Activated CD4-positive, CD25-positive, alpha-beta regulatory T cell treated with anti-CD3 and anti-CD28 coated beads, Interleukin-2, amount 50 U/mL, for 72 hours (primary cell): ENCODE measurements at regions not wholly inside any gene's neighbourhood (a gene's known extent, or its start where the extent isn't known, plus 50 kb on each side); places are given as distances from the start of the nearest gene placed in this dataset.
"Not testable (repeated sequence)": the region's sequence is repeated elsewhere in the genome, so short reads cannot be mapped to it uniquely, and the experiment has no call there.

Experiments
- DNase-seq: peaks from one replicate; pipeline ENCODE4 v3.0.0; 2021

- no peak for DNase-seq
Measured at GRCh38 chr10:65620404-65621048, 1305.3 kb upstream of the LRRTM3 start.

GRCh38 chr10:65622608-65623007 lies 1303.2 kb upstream of the LRRTM3 start:
- no peak for DNase-seq

GRCh38 chr10:65628493-65629139 lies 1297.2 kb upstream of the LRRTM3 start:
- DNase-seq: no peak

GRCh38 chr10:65660006-65660405 lies 1265.8 kb upstream of the LRRTM3 start:
- no peak for DNase-seq

GRCh38 chr10:65670087-65670486 lies 1255.7 kb upstream of the LRRTM3 start:
- DNase-seq: no peak

GRCh38 chr10:65670596-65670995 lies 1255.2 kb upstream of the LRRTM3 start:
- DNase-seq: not testable (repeated sequence)

GRCh38 chr10:65675236-65675635 lies 1250.6 kb upstream of the LRRTM3 start:
- DNase-seq: no peak

GRCh38 chr10:65684896-65685295 lies 1240.9 kb upstream of the LRRTM3 start:
- DNase-seq: no peak

- no peak for DNase-seq
Measured at GRCh38 chr10:65701168-65701776, 1224.6 kb upstream of the LRRTM3 start.

GRCh38 chr10:65708057-65708456 lies 1217.8 kb upstream of the LRRTM3 start:
- no peak for DNase-seq

GRCh38 chr10:65710306-65710705 lies 1215.5 kb upstream of the LRRTM3 start:
- DNase-seq: no peak

- DNase-seq: no peak
Measured at GRCh38 chr10:65719790-65720189, 1206.0 kb upstream of the LRRTM3 start.

GRCh38 chr10:65720901-65721300 lies 1204.9 kb upstream of the LRRTM3 start:
- DNase-seq: no peak

GRCh38 chr10:65723525-65723924 lies 1202.3 kb upstream of the LRRTM3 start:
- no peak for DNase-seq

GRCh38 chr10:65735382-65735781 lies 1190.5 kb upstream of the LRRTM3 start:
- no peak for DNase-seq

- no peak for DNase-seq
Measured at GRCh38 chr10:65742906-65743305, 1182.9 kb upstream of the LRRTM3 start.

GRCh38 chr10:65751218-65751617 lies 1174.6 kb upstream of the LRRTM3 start:
- DNase-seq: no peak

- no peak for DNase-seq
Measured at GRCh38 chr10:65751896-65752295, 1173.9 kb upstream of the LRRTM3 start.

GRCh38 chr10:65753532-65753931 lies 1172.3 kb upstream of the LRRTM3 start:
- DNase-seq: no peak

GRCh38 chr10:65754112-65754511 lies 1171.7 kb upstream of the LRRTM3 start:
- no peak for DNase-seq

GRCh38 chr10:65762311-65762710 lies 1163.5 kb upstream of the LRRTM3 start:
- no peak for DNase-seq

GRCh38 chr10:65765006-65765541 lies 1160.8 kb upstream of the LRRTM3 start:
- DNase-seq: no peak

- no peak for DNase-seq
Measured at GRCh38 chr10:65769828-65770227, 1156.0 kb upstream of the LRRTM3 start.

- no peak for DNase-seq
Measured at GRCh38 chr10:65778753-65779152, 1147.1 kb upstream of the LRRTM3 start.
